Trophoblast cell (in vitro differentiated cells and primary cell): ENCODE measurements at regions not wholly inside any gene's neighbourhood (a gene's known extent, or its start where the extent isn't known, plus 50 kb on each side); places are given as distances from the start of the nearest gene placed in this dataset.
"Not testable (repeated sequence)": the region's sequence is repeated elsewhere in the genome, so short reads cannot be mapped to it uniquely, and the experiment has no call there.

ENCODE experiments used
- DNase-seq, 2 donors: peaks; one replicate each; pipeline ENCODE4 v3.0.0-alpha.2; 2016
- H2AFZ ChIP-seq: 2 replicates; pipeline ENCODE4 v1.6.1; 2013; ENCODE audit warnings: low read length, moderate library complexity, mild to moderate bottlenecking; ENCODE audit not compliant: insufficient read depth, poor library complexity
- H2AK5ac ChIP-seq: 2 replicates; pipeline ENCODE4 v1.6.1; 2013; ENCODE audit warnings: mild to moderate bottlenecking, low read length
- H2BK120ac ChIP-seq: 2 replicates; pipeline ENCODE4 v1.6.1; 2013; ENCODE audit warnings: low read length, mild to moderate bottlenecking, moderate library complexity; ENCODE audit not compliant: insufficient read depth, poor library complexity
- H2BK12ac ChIP-seq: 2 replicates; pipeline ENCODE4 v1.6.1; 2013; ENCODE audit warnings: mild to moderate bottlenecking, low read length, moderate library complexity
- H2BK5ac ChIP-seq: 2 replicates; pipeline ENCODE4 v1.6.1; 2013; ENCODE audit warnings: low read length, low read depth, moderate library complexity, mild to moderate bottlenecking; ENCODE audit not compliant: poor library complexity
- H3K14ac ChIP-seq: 2 replicates; pipeline ENCODE4 v1.6.1; 2013; ENCODE audit warnings: mild to moderate bottlenecking, low read length
- H3K18ac ChIP-seq: 2 replicates; pipeline ENCODE4 v1.6.1; 2013; ENCODE audit warnings: mild to moderate bottlenecking, low read length
- H3K23ac ChIP-seq: 2 replicates; pipeline ENCODE4 v1.6.1; 2013; ENCODE audit warnings: low read length
- H3K27ac ChIP-seq: 2 replicates; pipeline ENCODE4 v1.5.1; 2013; ENCODE audit warnings: low read depth, mild to moderate bottlenecking, inconsistent platforms, low read length, moderate library complexity
- H3K27me3 ChIP-seq: 2 replicates; pipeline ENCODE4 v1.6.1; 2013; ENCODE audit warnings: inconsistent platforms, mild to moderate bottlenecking, low read length, moderate library complexity; ENCODE audit not compliant: insufficient read depth
- H3K36me3 ChIP-seq, 2 experiments: 1 replicate in 1 of 2; 2 replicates in 1 of 2; pipeline ENCODE4 v1.6.1; 2013; ENCODE audit warnings: low read length in 2 of 2, mild to moderate bottlenecking in 2 of 2, moderate library complexity in 1 of 2; ENCODE audit not compliant: insufficient read depth in 2 of 2, control insufficient read depth in 1 of 2
- H3K4ac ChIP-seq: 2 replicates; pipeline ENCODE4 v1.6.1; 2013; ENCODE audit warnings: low read depth, mild to moderate bottlenecking, low read length, moderate library complexity
- H3K4me1 ChIP-seq, 2 experiments: 1 replicate in 1 of 2; 2 replicates in 1 of 2; pipeline ENCODE4 v1.6.1; 2013; ENCODE audit warnings: low read length in 2 of 2, mild to moderate bottlenecking in 2 of 2, moderate library complexity in 1 of 2; ENCODE audit not compliant: insufficient read depth in 2 of 2, control insufficient read depth in 1 of 2
- H3K4me2 ChIP-seq: 2 replicates; pipeline ENCODE4 v1.6.1; 2013; ENCODE audit warnings: inconsistent platforms, mild to moderate bottlenecking, low read length, moderate library complexity
- H3K4me3 ChIP-seq: 2 replicates; pipeline ENCODE4 v1.5.1; 2013; ENCODE audit warnings: mild to moderate bottlenecking, low read depth, low read length, inconsistent platforms
- H3K79me1 ChIP-seq: one replicate; pipeline ENCODE4 v1.6.1; 2013; ENCODE audit warnings: low read length
- H3K79me2 ChIP-seq: 2 replicates; pipeline ENCODE4 v1.6.1; 2013; ENCODE audit warnings: low read length, mild to moderate bottlenecking; ENCODE audit not compliant: control insufficient read depth, insufficient read depth, poor library complexity
- H3K9ac ChIP-seq: 2 replicates; pipeline ENCODE4 v1.6.1; 2013; ENCODE audit warnings: mild to moderate bottlenecking, low read length
- H3K9me3 ChIP-seq: 2 replicates; pipeline ENCODE4 v1.6.1; 2013; ENCODE audit warnings: low read depth, mild to moderate bottlenecking, control low read depth, inconsistent platforms, low read length; ENCODE audit not compliant: insufficient read depth
- H4K12ac ChIP-seq: 2 replicates; pipeline ENCODE4 v1.6.1; 2013; ENCODE audit warnings: low read depth, mild to moderate bottlenecking, low read length, moderate library complexity
- H4K8ac ChIP-seq: 2 replicates; pipeline ENCODE4 v1.6.1; 2013; ENCODE audit warnings: low read depth, mild to moderate bottlenecking, low read length, moderate library complexity
- H4K91ac ChIP-seq: one replicate; pipeline ENCODE4 v1.6.1; 2013; ENCODE audit warnings: low read depth, mild to moderate bottlenecking, low read length, moderate library complexity
- WGBS: extraction: QIAGEN DNeasy Blood & Tissue Kit; methylation state at CpG from one replicate; pipeline ENCODE4 v1.1.7; 2013; ENCODE audit warnings: missing lambda C conversion rate; ENCODE audit not compliant: insufficient read length, insufficient coverage; ENCODE audit errors: extremely low coverage; 5-methylcytosine and 5-hydroxymethylcytosine counted together

DNA sequence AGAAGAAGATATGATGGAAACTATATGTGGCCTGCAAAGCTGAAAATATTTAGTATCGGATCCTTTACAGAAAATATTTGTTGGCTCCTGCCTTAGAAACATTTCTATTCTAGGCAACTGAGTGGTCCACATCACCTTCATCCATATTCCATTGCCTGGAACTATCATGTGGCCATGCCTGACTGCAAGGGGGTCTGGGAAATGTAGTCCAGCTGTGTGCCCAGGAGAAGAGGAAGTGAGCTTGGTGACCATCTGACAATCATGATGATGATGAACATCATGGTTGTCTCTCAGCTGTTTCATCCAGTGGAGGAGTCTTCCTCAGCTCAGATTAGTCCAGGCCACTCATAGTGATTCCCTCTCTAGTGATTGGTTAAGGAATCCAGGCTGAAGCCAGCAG, 61.8 kb upstream of the IFNLR1 start:
- Histone ChIP-seq H3K27ac (no peak overlapping the region), H2BK12ac (no peak overlapping the region), H3K36me3 (no peaks in the 10 kb centered on the region), H2BK120ac (no peak overlapping the region), H3K4ac (no peak overlapping the region), H3K4me2 (no peak overlapping the region), H4K91ac (no peak overlapping the region), H4K12ac (no peak overlapping the region), H3K14ac (no peak overlapping the region), H2BK5ac (no peak overlapping the region), H3K23ac (no peak overlapping the region), H3K27me3 (no peaks in the 10 kb centered on the region), H2AFZ (no peak overlapping the region), H3K4me3 (no peak overlapping the region), H4K8ac (no peak overlapping the region), H3K4me1 (no peaks in the 10 kb centered on the region), H3K79me1 (no peaks in the 10 kb centered on the region), H3K9me3 (no peaks in the 10 kb centered on the region), H2AK5ac (no peak overlapping the region), H3K79me2 (no peaks in the 10 kb centered on the region), H3K18ac (no peak overlapping the region), H3K9ac (no peak overlapping the region)
- DNase-seq = no peak
- no CpG with 5 or more reads among the region's 1 CpG for WGBS

DNA sequence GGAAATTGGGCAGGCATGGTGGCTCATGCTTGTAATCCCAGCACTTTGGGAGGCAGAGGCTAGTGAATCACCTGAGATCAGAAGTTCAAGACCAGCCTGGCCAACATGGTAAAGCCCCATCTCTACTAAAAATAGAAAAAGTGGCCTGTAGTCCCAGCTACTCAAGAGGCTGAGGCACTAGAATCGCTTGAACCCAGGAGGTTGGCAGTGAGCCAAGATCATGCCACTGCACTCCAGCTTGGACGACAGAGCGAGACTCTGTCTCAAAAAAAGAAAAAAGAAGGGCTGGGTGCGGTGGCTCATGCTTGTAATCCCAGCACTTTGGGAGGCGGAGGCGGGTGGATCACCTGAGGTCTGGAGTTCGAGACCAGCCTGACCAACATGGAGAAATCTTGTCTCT, 60.2 kb upstream of the IFNLR1 start:
- not testable (repeated sequence) for H2BK12ac ChIP-seq, H2BK5ac ChIP-seq, H3K4me2 ChIP-seq, H2AFZ ChIP-seq, H4K12ac ChIP-seq, H4K91ac ChIP-seq, H3K36me3 ChIP-seq, H3K4me3 ChIP-seq, H4K8ac ChIP-seq, H2BK120ac ChIP-seq, H3K79me1 ChIP-seq, H3K4ac ChIP-seq, H3K9ac ChIP-seq, H3K23ac ChIP-seq, H3K4me1 ChIP-seq, H3K27me3 ChIP-seq, H3K9me3 ChIP-seq, H3K14ac ChIP-seq, H3K27ac ChIP-seq, H3K18ac ChIP-seq, H2AK5ac ChIP-seq, DNase-seq, H3K79me2 ChIP-seq
- WGBS = no CpG with 5 or more reads among the region's 7 CpGs

DNA sequence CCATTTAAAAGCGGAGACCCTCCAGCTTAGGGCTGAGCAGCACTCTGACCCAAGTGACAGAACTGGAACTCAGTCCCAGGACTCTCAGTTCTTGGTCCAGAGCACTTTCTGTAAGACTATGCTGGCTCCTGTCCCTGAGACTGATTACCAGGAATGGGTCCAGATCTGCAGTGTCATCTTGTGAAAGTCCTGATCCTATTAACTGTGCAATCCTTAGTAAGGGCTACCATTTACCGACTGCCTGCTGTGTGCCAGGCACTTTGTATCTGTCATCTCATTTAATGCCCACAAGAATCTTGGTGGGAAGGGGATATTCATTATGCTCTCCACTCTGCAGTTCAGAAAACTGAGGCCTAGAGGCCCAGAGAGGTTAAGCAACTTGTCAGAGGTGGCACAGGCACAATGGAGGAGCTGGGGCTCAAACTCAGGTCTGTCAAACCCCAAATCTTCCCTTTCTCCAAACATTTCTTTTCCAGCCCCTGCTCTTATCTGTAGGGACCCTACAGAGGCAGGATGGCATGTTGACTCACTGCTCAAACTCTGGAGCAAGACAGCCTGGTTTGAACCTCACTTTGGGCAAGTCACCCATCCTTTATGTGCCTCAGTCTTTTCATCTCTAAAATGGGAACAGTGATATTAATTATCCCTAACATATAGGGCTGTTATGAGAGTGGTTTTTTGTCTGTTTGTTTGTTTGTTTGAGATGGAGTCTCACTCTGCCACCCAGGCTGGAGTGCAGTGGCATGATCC, 57.6 kb upstream of the IFNLR1 start:
- Histone ChIP-seq H2AK5ac (no peak overlapping the region), H4K12ac (no peak overlapping the region), H3K4me2 (no peak overlapping the region), H3K79me2 (no peaks in the 10 kb centered on the region), H4K91ac (no peak overlapping the region), H3K79me1 (no peaks in the 10 kb centered on the region), H4K8ac (no peak overlapping the region), H3K4me3 (no peak overlapping the region), H3K27ac (no peak overlapping the region), H3K18ac (no peak overlapping the region), H2BK120ac (no peak overlapping the region), H3K9me3 (no peaks in the 10 kb centered on the region), H3K4ac (no peak overlapping the region), H3K9ac (no peak overlapping the region), H3K4me1 (no peaks in the 10 kb centered on the region), H2AFZ (no peak overlapping the region), H3K14ac (no peak overlapping the region), H3K23ac (no peak overlapping the region), H2BK12ac (no peak overlapping the region), H2BK5ac (no peak overlapping the region), H3K36me3 (no peaks in the 10 kb centered on the region), H3K27me3 (no peaks in the 10 kb centered on the region)
- no peak for DNase-seq
- no CpG with 5 or more reads among the region's 2 CpGs for WGBS

DNA sequence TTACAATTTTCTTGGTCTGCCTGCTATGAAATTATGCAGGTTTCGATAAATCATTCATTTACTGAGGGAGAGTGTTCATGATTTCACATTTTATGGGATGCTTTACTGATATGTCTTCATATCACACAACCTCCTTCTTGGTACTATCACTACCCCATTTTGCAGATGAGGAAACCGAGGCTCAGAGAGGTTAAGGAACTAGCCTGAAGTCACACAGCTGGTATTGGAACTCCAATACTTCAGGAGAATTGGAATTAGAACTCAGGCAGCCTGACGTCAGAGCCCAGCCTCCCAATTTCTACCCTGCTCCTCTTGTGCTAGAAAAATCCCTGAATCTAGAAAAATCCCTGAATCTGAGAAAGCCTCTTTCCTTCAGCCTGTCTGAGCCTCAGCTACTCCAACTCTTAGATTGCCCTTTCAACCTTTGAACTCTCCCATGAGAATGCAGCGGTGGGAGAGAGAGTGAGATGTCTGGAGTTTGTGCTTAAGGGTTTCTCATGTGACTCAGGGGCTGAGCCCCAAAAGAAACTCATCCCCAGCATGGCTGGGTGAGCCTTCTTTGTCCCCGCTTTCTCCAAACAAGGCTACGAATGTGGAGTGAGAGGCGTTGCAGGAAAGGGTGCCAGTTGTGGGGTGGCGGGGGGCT, 50.8 kb upstream of the IFNLR1 start:
- Histone ChIP-seq H3K9ac (no peak overlapping the region), H3K18ac (no peak overlapping the region), H4K12ac (no peak overlapping the region), H3K4me3 (no peak overlapping the region), H3K23ac (no peak overlapping the region), H3K4ac (no peak overlapping the region), H3K27me3 (no peaks in the 10 kb centered on the region), H2BK120ac (no peak overlapping the region), H3K79me2 (no peaks in the 10 kb centered on the region), H3K4me2 (no peak overlapping the region), H3K27ac (no peak overlapping the region), H2BK5ac (no peak overlapping the region), H2AK5ac (no peak overlapping the region), H3K36me3 (no peaks in the 10 kb centered on the region), H2AFZ (no peak overlapping the region), H3K4me1 (peaks cover 5 to 6% of the 10 kb centered on the region in 2 experiments), H4K8ac (no peak overlapping the region), H3K14ac (no peak overlapping the region), H4K91ac (no peak overlapping the region), H3K79me1 (no peaks in the 10 kb centered on the region), H3K9me3 (peaks cover 2% of the 10 kb centered on the region), H2BK12ac (no peak overlapping the region)
- WGBS = no CpG with 5 or more reads among the region's 8 CpGs
- DNase-seq = no peak
